HFF-Myc (cell line): ENCODE measurements at regions not wholly inside any gene's neighbourhood (a gene's known extent, or its start where the extent isn't known, plus 50 kb on each side); places are given as distances from the start of the nearest gene placed in this dataset.

ENCODE experiments used
- DNase-seq: peaks from one replicate; pipeline ENCODE4 v3.0.0-alpha.2; 2011; ENCODE audit warnings: low read depth; ENCODE audit errors: extremely low read depth
- H3K4me3 ChIP-seq: replicated peaks from 2 replicates; pipeline ENCODE4 v1.5.1; 2011; ENCODE audit warnings: low read depth, mild to moderate bottlenecking, control low read depth, low read length
- TF ChIP-seq, protein P1 (sequence below): IDR thresholded peaks from 2 replicates; pipeline ENCODE4 v1.5.1; 2012; ENCODE audit warnings: mild to moderate bottlenecking, low read depth, low read length, control low read depth; ENCODE audit errors: missing control alignments

DNA sequence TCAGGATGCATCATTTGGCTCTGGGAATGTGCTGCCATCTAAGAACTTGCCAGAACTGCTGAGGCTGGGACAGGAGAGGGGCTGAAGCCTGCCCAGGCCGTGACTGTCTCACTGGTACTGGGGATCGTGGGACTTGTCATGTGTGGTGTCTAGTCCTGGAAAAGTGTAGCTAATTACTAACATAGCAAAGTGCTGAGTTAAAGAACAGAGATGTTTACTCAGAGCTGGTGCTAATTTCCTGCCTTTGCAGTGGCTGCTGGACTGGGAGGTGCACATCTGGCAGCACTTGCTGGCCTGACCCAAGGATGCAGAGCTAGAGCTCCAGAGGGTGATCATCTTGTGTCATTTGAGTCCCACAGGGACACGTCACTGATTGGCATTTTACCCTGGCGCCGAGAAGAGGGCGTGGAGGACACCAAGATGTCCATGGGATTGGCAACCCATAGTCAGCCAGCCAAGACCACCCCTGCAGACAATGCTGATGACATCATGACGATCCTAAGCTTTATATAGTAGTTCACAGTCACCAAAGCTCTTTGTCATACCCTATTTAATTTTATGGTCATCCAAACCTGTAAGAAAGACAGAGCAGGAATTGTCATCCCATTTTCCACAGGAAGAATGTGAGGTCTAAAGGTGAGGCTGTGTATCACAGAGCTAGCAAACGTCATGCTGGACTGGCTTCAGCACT lies 110.1 kb upstream of the SLC44A3 start:
- H3K4me3 ChIP-seq: no peak overlapping the region
- TF ChIP-seq, protein P1, sequence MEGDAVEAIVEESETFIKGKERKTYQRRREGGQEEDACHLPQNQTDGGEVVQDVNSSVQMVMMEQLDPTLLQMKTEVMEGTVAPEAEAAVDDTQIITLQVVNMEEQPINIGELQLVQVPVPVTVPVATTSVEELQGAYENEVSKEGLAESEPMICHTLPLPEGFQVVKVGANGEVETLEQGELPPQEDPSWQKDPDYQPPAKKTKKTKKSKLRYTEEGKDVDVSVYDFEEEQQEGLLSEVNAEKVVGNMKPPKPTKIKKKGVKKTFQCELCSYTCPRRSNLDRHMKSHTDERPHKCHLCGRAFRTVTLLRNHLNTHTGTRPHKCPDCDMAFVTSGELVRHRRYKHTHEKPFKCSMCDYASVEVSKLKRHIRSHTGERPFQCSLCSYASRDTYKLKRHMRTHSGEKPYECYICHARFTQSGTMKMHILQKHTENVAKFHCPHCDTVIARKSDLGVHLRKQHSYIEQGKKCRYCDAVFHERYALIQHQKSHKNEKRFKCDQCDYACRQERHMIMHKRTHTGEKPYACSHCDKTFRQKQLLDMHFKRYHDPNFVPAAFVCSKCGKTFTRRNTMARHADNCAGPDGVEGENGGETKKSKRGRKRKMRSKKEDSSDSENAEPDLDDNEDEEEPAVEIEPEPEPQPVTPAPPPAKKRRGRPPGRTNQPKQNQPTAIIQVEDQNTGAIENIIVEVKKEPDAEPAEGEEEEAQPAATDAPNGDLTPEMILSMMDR: no peak
- DNase-seq: peak; percentile 45

DNA sequence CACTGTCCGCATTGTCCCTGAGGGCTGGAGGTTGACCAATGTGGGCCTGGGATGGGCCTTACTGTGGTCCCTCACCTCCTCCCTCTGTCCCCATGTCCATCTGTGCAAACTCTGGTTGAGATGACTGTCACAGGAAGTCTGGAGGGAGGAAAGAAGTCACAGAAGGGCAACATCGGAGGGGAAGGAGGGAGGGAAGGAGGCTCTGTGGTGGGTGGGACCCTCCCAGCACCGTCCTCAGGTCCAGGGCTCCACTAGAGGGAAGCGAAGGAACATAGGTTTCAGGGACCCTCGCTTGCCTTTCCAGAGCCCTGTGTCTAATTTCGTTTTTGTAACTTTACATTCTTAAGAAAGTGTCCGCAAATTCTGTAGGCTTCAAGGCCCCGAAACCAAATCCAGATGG lies 111.3 kb upstream of the SLC44A3 start:
- DNase-seq: no peak
- TF ChIP-seq, protein P1: no peak
- no peak overlapping the region for H3K4me3 ChIP-seq

DNA sequence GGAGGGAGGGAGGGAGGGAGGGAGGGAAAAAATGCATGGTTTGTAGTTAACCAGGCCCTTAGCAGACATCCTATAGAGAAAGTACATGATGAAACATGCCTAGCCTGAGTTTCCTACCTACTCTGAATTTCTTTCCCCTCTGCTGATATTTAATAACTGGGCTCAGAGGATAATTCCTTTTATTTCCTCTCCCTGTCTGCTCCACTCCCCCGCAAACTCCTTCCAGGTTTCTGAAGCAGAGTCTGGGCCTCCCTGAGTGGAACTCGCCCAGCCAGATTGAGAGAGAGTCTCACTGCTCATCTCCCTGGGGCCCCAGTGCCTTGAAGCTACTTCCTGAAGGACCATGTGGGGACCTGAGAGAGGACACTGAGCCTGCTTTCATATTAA lies 111.9 kb upstream of the SLC44A3 start:
- TF ChIP-seq, protein P1: no peak
- no peak for DNase-seq
- H3K4me3 ChIP-seq: no peak overlapping the region

DNA sequence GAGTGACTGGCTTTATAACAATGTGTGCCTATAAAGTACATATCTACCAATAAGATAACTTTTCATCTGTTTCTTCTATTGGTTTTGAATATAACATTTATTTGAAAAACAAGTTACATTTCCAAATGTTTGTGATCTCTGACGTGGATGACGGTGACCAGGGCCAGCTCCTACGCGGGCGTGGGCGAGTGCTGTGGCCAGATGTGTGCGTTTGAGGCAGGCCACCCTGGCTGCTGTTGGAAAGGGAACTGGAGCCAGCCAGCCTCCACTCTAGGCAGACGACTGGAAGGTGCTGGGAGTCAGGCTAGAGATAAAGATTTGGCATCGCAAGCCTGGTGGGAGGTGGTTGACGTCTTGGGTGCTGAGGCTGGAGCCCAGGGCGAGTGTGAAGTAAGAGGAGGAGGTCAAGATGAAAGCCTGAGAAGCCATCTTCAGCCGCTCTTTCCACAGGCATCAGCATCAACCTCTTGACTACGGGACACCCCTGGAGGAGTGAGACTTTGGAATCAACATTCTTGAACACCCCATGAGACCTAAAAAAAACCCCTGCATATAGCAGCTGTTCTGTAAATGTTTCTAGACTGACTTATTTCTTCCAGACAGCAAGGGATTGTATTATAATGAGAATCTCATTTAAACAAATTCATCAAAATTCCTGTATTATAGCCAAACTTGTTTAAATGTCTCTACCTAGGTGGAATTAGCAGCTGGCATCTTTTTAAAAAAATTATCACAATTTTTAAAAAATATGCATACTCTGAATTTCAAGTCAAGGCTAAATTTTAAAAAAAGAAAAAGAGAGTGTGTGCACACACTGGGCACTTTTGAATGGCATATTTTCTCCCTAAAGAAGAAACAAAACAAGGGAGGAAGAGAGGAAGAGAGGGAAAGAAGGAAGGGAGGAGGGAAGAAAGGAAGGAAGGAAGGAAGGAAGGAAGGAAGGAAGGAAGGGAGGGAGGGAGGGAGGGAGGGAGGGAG lies 112.5 kb upstream of the SLC44A3 start:
- TF ChIP-seq, protein P1: no peak
- H3K4me3 ChIP-seq: no peak overlapping the region
- no peak for DNase-seq

DNA sequence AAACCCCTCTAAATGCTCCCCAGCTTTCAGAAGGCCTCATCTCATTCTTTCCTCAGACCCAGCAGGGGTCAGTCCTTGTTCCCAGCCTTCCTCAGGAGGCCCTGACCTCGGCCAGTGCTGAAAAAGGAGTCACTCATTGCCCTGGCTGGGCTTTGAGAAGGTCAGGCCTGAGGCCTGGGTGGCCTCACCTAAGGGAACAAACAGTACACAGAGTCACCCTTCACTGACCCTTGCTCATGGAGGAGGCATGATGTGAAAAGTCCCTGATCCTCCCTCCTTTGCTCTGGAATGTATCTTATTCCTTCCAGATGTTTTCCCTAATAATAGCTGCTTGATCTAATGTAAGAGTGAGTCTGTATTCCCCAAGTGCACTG lies 117.7 kb upstream of the SLC44A3 start:
- H3K4me3 ChIP-seq: no peak overlapping the region
- TF ChIP-seq, protein P1: no peak
- peak; percentile 65 for DNase-seq

DNA sequence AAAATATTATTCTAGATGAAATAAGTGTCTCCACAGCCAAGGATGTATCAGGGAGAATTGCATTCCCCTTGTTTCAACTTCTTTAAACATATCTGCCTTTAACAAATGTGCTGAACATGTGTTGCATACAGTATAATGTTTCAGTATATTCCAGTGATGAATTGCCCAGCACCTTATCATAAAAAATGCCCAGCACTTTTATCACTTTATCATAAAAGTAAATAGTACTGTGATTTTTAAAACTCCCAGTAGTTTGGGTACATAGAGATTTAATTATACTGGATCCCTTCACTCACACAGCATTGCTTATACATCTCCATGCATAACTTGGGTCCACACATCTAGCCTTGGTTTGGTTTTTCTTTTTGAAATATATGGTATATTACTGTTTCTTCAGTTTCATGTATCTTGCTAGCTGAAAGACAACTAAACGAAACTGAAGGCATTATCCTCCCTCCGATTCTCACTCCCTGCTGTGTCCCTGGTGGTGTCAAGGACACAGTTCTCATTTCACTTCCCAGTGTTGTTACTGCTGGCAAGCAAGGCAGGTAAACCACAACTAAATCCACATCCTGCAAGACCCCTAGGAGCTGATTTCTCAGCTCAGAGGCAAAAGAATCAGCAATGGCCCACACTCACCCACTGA lies 118.2 kb upstream of the SLC44A3 start:
- TF ChIP-seq, protein P1: no peak
- no peak for DNase-seq
- H3K4me3 ChIP-seq: no peak overlapping the region
